ENCODE measurements at regions not wholly inside any gene's neighbourhood (a gene's known extent, or its start where the extent isn't known, plus 50 kb on each side); places are given as distances from the start of the nearest gene placed in this dataset.

DNA sequence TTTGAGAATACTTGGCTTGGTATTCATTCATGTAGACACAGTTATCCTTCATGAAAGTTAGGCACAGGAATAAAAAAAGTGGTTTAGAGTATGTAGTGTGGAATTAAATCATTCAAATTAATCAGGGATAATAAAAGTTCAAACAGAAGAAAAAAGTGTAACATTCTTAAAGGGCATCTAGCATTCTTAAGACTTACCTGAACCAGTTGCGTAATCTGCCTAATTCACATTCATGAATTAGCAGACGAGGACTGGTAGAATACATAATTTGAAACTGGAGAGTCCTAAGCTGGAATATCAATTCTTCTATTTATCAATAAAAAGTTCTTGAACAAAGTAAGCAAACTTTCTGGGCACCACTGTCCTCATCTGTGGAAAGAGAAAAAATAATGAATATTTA is 157.0 kb upstream of the DEPDC1 start:
- Histone ChIP-seq H2AFZ (ENCODE audit: low read length) (no peak overlapping the region), H3K4me3 (ENCODE audit: low read depth, low read length, poor library complexity, severe bottlenecking) (no peak overlapping the region), H3K36me3 (ENCODE audit: insufficient read depth, low read length) (no peaks in the 10 kb centered on the region), H3F3A (ENCODE audit: insufficient read depth, low read length) (no peaks in the 10 kb centered on the region), H3K9ac (ENCODE audit: low read length) (no peak overlapping the region), H3K4me2 (ENCODE audit: low read length) (no peak overlapping the region), H3K27me3 (ENCODE audit: insufficient read depth, low read length) (no peaks in the 10 kb centered on the region), H3K9me2 (ENCODE audit: low read depth, low read length) (no peaks in the 10 kb centered on the region), H3K27ac (ENCODE audit: low read depth, low read length, poor library complexity, severe bottlenecking) (no peak overlapping the region), H4K20me1 (ENCODE audit: insufficient read depth, low read length) (no peaks in the 10 kb centered on the region), H3K4me1 (ENCODE audit: insufficient read depth, low read length, severe bottlenecking) (no peaks in the 10 kb centered on the region), H3K79me2 (ENCODE audit: insufficient read depth, low read length) (no peaks in the 10 kb centered on the region), H3K9me3 (ENCODE audit: low read length) (no peaks in the 10 kb centered on the region)
- TF ChIP-seq, protein P1, sequence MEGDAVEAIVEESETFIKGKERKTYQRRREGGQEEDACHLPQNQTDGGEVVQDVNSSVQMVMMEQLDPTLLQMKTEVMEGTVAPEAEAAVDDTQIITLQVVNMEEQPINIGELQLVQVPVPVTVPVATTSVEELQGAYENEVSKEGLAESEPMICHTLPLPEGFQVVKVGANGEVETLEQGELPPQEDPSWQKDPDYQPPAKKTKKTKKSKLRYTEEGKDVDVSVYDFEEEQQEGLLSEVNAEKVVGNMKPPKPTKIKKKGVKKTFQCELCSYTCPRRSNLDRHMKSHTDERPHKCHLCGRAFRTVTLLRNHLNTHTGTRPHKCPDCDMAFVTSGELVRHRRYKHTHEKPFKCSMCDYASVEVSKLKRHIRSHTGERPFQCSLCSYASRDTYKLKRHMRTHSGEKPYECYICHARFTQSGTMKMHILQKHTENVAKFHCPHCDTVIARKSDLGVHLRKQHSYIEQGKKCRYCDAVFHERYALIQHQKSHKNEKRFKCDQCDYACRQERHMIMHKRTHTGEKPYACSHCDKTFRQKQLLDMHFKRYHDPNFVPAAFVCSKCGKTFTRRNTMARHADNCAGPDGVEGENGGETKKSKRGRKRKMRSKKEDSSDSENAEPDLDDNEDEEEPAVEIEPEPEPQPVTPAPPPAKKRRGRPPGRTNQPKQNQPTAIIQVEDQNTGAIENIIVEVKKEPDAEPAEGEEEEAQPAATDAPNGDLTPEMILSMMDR (IDR thresholded peaks at IDR 0.05; ENCODE audit: low read length): no peak
- TF ChIP-seq EZH2 (IDR thresholded peaks at IDR 0.05; ENCODE audit: borderline replicate concordance, low read length): no peak

DNA sequence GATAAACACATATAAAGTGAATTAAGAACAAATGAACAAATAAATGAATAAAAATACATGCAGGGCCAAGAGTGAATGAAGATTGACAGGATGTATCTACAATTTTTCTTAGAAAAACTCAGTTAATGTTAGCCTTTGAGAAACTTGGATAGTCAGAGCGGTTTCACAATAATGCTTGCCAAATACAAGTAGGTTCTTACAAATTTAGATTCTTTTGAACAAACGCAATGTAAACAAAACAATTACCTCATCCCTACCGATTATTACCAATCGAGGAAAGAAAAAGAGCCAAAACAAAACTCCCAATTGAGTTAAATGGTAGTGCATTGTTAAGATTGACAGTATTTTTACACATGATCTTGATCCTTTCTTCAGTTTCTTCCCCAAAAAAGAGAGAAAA is 176.9 kb upstream of the DEPDC1 start:
- Histone ChIP-seq H3F3A (ENCODE audit: insufficient read depth, low read length) (no peaks in the 10 kb centered on the region), H3K4me3 (ENCODE audit: low read depth, low read length, poor library complexity, severe bottlenecking) (no peak overlapping the region), H3K27ac (ENCODE audit: low read depth, low read length, poor library complexity, severe bottlenecking) (no peak overlapping the region), H3K9me3 (ENCODE audit: low read length) (no peaks in the 10 kb centered on the region), H3K36me3 (ENCODE audit: insufficient read depth, low read length) (no peaks in the 10 kb centered on the region), H4K20me1 (ENCODE audit: insufficient read depth, low read length) (no peaks in the 10 kb centered on the region), H3K9ac (ENCODE audit: low read length) (no peak overlapping the region), H3K4me2 (ENCODE audit: low read length) (no peak overlapping the region), H3K4me1 (ENCODE audit: insufficient read depth, low read length, severe bottlenecking) (no peaks in the 10 kb centered on the region), H3K27me3 (ENCODE audit: insufficient read depth, low read length) (no peaks in the 10 kb centered on the region), H3K9me2 (ENCODE audit: low read depth, low read length) (no peaks in the 10 kb centered on the region), H3K79me2 (ENCODE audit: insufficient read depth, low read length) (no peaks in the 10 kb centered on the region), H2AFZ (ENCODE audit: low read length) (no peak overlapping the region)
- TF ChIP-seq EZH2 (IDR thresholded peaks at IDR 0.05; ENCODE audit: borderline replicate concordance, low read length): no peak
- TF ChIP-seq, protein P1 (IDR thresholded peaks at IDR 0.05; ENCODE audit: low read length): no peak

DNA sequence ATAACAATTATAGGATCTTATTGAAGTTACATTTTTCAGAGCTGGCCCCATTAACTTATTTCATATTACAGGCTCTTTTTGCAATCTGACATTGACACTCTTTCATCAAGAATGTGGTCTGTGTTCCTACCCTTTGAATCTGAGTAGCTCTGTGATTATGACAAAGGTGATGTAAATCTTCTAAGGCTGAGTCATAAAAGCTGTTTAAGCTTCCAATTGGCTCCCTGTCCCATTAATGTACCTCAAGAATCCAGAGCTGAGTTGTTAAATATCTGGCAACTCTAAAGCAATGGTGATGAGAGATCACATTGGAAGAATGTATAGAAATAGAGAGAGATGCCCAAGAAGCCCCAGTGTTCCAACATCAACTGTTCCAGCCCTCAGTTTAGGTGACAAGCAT is 178.5 kb upstream of the DEPDC1 start:
- no peak overlapping the region for H3K4me2 ChIP-seq (ENCODE audit: low read length)
- H2AFZ ChIP-seq (ENCODE audit: low read length): no peak overlapping the region
- H3K9ac ChIP-seq (ENCODE audit: low read length): no peak overlapping the region
- H3K27me3 ChIP-seq (ENCODE audit: insufficient read depth, low read length): no peaks in the 10 kb centered on the region
- no peaks in the 10 kb centered on the region for H3K79me2 ChIP-seq (ENCODE audit: insufficient read depth, low read length)
- no peaks in the 10 kb centered on the region for H3K4me1 ChIP-seq (ENCODE audit: insufficient read depth, low read length, severe bottlenecking)
- H3K9me3 ChIP-seq (ENCODE audit: low read length): no peaks in the 10 kb centered on the region
- no peaks in the 10 kb centered on the region for H4K20me1 ChIP-seq (ENCODE audit: insufficient read depth, low read length)
- H3K27ac ChIP-seq (ENCODE audit: low read depth, low read length, poor library complexity, severe bottlenecking): no peak overlapping the region
- no peak overlapping the region for H3K4me3 ChIP-seq (ENCODE audit: low read depth, low read length, poor library complexity, severe bottlenecking)
- H3K9me2 ChIP-seq (ENCODE audit: low read depth, low read length): no peaks in the 10 kb centered on the region
- TF ChIP-seq, protein P1 (IDR thresholded peaks at IDR 0.05; ENCODE audit: low read length): no peak
- no peak for TF ChIP-seq EZH2 (IDR thresholded peaks at IDR 0.05; ENCODE audit: borderline replicate concordance, low read length)
- no peaks in the 10 kb centered on the region for H3F3A ChIP-seq (ENCODE audit: insufficient read depth, low read length)
- no peaks in the 10 kb centered on the region for H3K36me3 ChIP-seq (ENCODE audit: insufficient read depth, low read length)
